GM12878 (cell line): ENCODE measurements at regions not wholly inside any gene's neighbourhood (a gene's known extent, or its start where the extent isn't known, plus 50 kb on each side); places are given as distances from the start of the nearest gene placed in this dataset.

Source experiments
- ATAC-seq: fragments of 200-7000 bp; cut with Tn5 transposase; 3 replicates; pipeline ENCODE4 v1.9.1; 2020; ENCODE audit warnings: mild to moderate bottlenecking, moderate library complexity
- BruUV-seq: library from RNA; stranded (reverse); fragments of 400-500 nt; replicated peaks from 2 replicates; lab custom pipeline; 2021; lab: Mats Ljungman, UMichigan
- CTCF ChIA-PET: fragments of 300-600 bp; sonication (Branson Sonifier 250); formaldehyde crosslinking; extraction: SDS; loops from one replicate; lab custom pipeline; 2021; ENCODE audit warnings: inconsistent platforms; lab: Yijun Ruan, JAX
- POLR2A ChIA-PET: fragments of 350-600 bp; formaldehyde crosslinking; extraction: SDS; loops from one replicate; lab custom pipeline; 2021; ENCODE audit warnings: inconsistent platforms; lab: Charles Lee
- RAD21 ChIA-PET: fragments of 300-600 bp; sonication (Branson Sonifier 250); formaldehyde crosslinking; loops from one replicate; lab custom pipeline; 2023; ENCODE audit warnings: antibody characterized with exemption; ENCODE audit not compliant: unreplicated experiment; lab: Charles Lee
- SMC1A ChIA-PET: fragments of 300-600 bp; sonication (Branson Sonifier 250); formaldehyde crosslinking; loops from one replicate; lab custom pipeline; 2023; ENCODE audit not compliant: unreplicated experiment, uncharacterized antibody; lab: Charles Lee
- DNase-seq: peaks from one replicate; pipeline ENCODE4 v3.0.0-alpha.2; 2011; ENCODE audit warnings: low read depth, low spot score
- FAIRE-seq: peaks from 3 replicates; lab custom pipeline; 2011; peaks lifted over from hg19 to GRCh38; lab: Jason Lieb, UNC
- H2AFZ ChIP-seq: 2 replicates; pipeline ENCODE4 v1.6.0; 2011; ENCODE audit warnings: low read depth, low read length, control low read depth; ENCODE audit not compliant: control insufficient read depth
- H3K27ac ChIP-seq: 2 replicates; pipeline ENCODE4 v1.5.1; 2011; ENCODE audit warnings: control low read depth; ENCODE audit not compliant: control insufficient read depth, insufficient read depth
- H3K27me3 ChIP-seq, 2 experiments: replicated peaks in 1 of 2; 2 replicates each; pipeline versions ENCODE4 v1.6.0 to v1.6.1; 2011; ENCODE audit warnings: low read length in 1 of 2; ENCODE audit not compliant: control insufficient read depth in 2 of 2, insufficient read depth in 2 of 2
- H3K36me3 ChIP-seq, 2 experiments: 2 replicates each; pipeline ENCODE4 v1.5.1; 2011; ENCODE audit warnings: low read length in 1 of 2; ENCODE audit not compliant: control insufficient read depth in 2 of 2, insufficient read depth in 2 of 2
- H3K4me1 ChIP-seq: 2 replicates; pipeline ENCODE4 v1.6.1; 2011; ENCODE audit warnings: mild to moderate bottlenecking, low read length, moderate library complexity, mixed read lengths; ENCODE audit not compliant: control insufficient read depth, insufficient read depth
- H3K4me2 ChIP-seq: 2 replicates; pipeline ENCODE4 v1.6.0; 2011; ENCODE audit warnings: control low read depth; ENCODE audit not compliant: control insufficient read depth, insufficient read depth
- H3K4me3 ChIP-seq: fragments of 200-600 bp; sonication (generic); 2 replicates; pipeline ENCODE4 v1.5.1; 2016
- H3K79me2 ChIP-seq: 2 replicates; pipeline ENCODE4 v1.6.0; 2011; ENCODE audit warnings: low read length; ENCODE audit not compliant: control insufficient read depth, insufficient read depth
- H3K9ac ChIP-seq: 2 replicates; pipeline ENCODE4 v1.8.0; 2011; ENCODE audit warnings: low read length, control low read depth, mixed read lengths; ENCODE audit not compliant: control insufficient read depth, insufficient read depth
- H3K9me3 ChIP-seq: replicated peaks from 3 replicates; pipeline ENCODE4 v1.5.1; 2011; ENCODE audit warnings: mild to moderate bottlenecking, low read length; ENCODE audit not compliant: control insufficient read depth, insufficient read depth
- H4K20me1 ChIP-seq: 2 replicates; pipeline ENCODE4 v1.6.0; 2011; ENCODE audit not compliant: control insufficient read depth, insufficient read depth
- E2F4 ChIP-seq: IDR thresholded peaks from 2 replicates; pipeline ENCODE4 v1.6.1; 2012; ENCODE audit warnings: low read depth, low read length, improper control_type of control experiment
- NFIC ChIP-seq: IDR thresholded peaks from 2 replicates; pipeline ENCODE4 v1.6.1; 2012; ENCODE audit warnings: low read depth, mild to moderate bottlenecking, inconsistent platforms, low read length, moderate library complexity
- PAX5 ChIP-seq: IDR thresholded peaks from 2 replicates; pipeline ENCODE4 v1.6.1; 2011; ENCODE audit warnings: low read depth, low read length, borderline replicate concordance
- PRDM15 ChIP-seq: fragments of 450-650 bp; formaldehyde crosslinking; IDR thresholded peaks from 2 replicates; pipeline ENCODE4 v1.4.0; 2020; ENCODE audit warnings: mild to moderate bottlenecking, moderate library complexity
- RBBP5 ChIP-seq: fragments of 200-600 bp; sonication (generic); conservative IDR thresholded peaks from 2 replicates; pipeline ENCODE4 v1.6.1; 2016
- REST ChIP-seq: IDR thresholded peaks from 2 replicates; pipeline ENCODE4 v1.6.1; 2012; ENCODE audit warnings: mild to moderate bottlenecking, low read depth, low read length
- ZBTB40 ChIP-seq: fragments of 450-650 bp; IDR thresholded peaks from 2 replicates; pipeline ENCODE4 v1.6.1; 2016; ENCODE audit warnings: mild to moderate bottlenecking, moderate library complexity, borderline replicate concordance
- ZNF622 ChIP-seq: fragments of 450-650 bp; IDR thresholded peaks from 2 replicates; pipeline ENCODE4 v1.6.1; 2017; ENCODE audit warnings: mild to moderate bottlenecking, inconsistent platforms
- WGBS: methylation state at CpG from one replicate; pipeline ENCODE4 v1.1.6; 2016; ENCODE audit warnings: low lambda C conversion rate; ENCODE audit not compliant: insufficient replicate concordance, insufficient coverage; ENCODE audit errors: missing lambda C conversion rate; 5-methylcytosine and 5-hydroxymethylcytosine counted together
- in situ Hi-C: fragments of 300-500 bp; cut with MboI; formaldehyde crosslinking; loops from 9 replicates; pipeline ENCODE4 v1.14.3; 2018; ENCODE audit warnings: mixed read lengths
- intact Hi-C: fragments of 100-400 bp; cut with micrococcal nuclease; formaldehyde crosslinking; loops from one replicate; pipeline ENCODE4 v1.14.2; 2022; ENCODE audit not compliant: unreplicated experiment

GRCh38 chr21:43343992-43344886, 82.7 kb downstream of the SIK1 start:
- Histone ChIP-seq H4K20me1 (no peaks in the 10 kb centered on the region), H3K9ac (no peak overlapping the region), H3K27me3 (no peaks in the 10 kb centered on the region), H3K4me2 (no peak overlapping the region), H3K4me1 (no peaks in the 10 kb centered on the region), H3K9me3 (no peaks in the 10 kb centered on the region), H3K27ac (no peak overlapping the region), H3K36me3 (no peaks in the 10 kb centered on the region), H3K79me2 (no peaks in the 10 kb centered on the region), H3K4me3 (no peak overlapping the region), H2AFZ (no peak overlapping the region)
- ChIA-PET RAD21 (no interaction called here), POLR2A (no interaction called here), SMC1A (no interaction called here), CTCF (interaction anchor here (0.8 kb wide), 1 partner anchor 27 kb away, joined by 3 read pairs; no protein-coding TSS in a partner anchor)
- BruUV-seq, result no TSS peak
- in situ Hi-C loops, result no loop called here
- FAIRE-seq (no peak), ATAC-seq (no peak), DNase-seq (no peak)
- WGBS, result 71% methylated on average over 36 of the region's 37 CpGs
- intact Hi-C loops, result no loop called here
- TF ChIP-seq E2F4 (no peak), ZNF622 (no peak), REST (no peak), PAX5 (no peak), PRDM15 (CRISPR knock-in tag) (no peak), ZBTB40 (no peak), RBBP5 (no peak), NFIC (no peak)
